AG20443 (cell line): ENCODE measurements at regions not wholly inside any gene's neighbourhood (a gene's known extent, or its start where the extent isn't known, plus 50 kb on each side); places are given as distances from the start of the nearest gene placed in this dataset.
"Not testable (repeated sequence)": the region's sequence is repeated elsewhere in the genome, so short reads cannot be mapped to it uniquely, and the experiment has no call there.

Experiments used
- DNase-seq: peaks from one replicate; pipeline ENCODE4 v3.0.0; 2012; ENCODE audit warnings: low spot score, mixed read lengths

DNA sequence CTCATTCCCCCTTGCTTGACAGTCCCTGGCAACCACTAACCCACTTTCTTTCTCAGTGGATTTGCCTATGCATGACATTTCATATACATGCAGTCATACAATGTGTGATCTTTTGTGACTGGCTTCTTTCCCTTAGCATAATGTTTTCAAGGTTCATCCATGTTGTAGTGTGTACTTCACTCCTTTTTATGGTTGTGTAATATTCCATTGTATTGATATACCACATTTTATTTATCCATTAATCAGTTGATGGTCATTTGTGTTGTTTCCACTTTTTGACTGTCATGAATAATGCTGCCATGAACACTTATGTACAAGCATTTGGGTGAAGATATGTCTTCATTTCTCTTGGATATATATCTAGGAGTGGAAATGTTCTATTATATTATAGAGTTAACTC is 127.7 kb upstream of the GRIK3 start:
- DNase-seq = no peak

- DNase-seq = no peak
These were observed 131.7 kb upstream of the GRIK3 start for GRCh38 chr1:37166005-37166404.

- no peak for DNase-seq
These were observed 133.2 kb upstream of the GRIK3 start for GRCh38 chr1:37167479-37167878.

DNA sequence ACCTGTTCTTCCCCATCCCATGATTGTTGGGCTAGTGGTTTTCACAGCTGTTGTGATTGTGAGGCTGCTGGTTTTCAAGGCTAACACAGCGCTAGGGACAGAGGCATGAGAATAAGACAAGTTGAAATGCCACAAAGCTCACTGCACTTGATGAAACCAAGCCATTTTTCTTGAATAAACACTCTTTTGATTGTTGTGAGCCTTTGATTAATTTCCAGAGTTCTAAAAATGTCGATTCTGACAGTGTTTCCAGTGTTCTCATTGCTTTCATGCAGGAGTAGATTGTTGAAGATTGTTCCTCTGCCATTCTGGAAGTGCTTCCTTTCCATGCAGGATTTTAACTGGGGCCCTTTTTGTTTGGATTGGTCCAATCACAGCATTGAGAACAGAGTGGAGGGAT is 134.9 kb upstream of the GRIK3 start:
- no peak for DNase-seq

- no peak for DNase-seq
These were observed 135.5 kb upstream of the GRIK3 start for GRCh38 chr1:37169743-37170275.

GRCh38 chr1:37171691-37172090 is 137.4 kb upstream of the GRIK3 start:
- DNase-seq = no peak

DNA sequence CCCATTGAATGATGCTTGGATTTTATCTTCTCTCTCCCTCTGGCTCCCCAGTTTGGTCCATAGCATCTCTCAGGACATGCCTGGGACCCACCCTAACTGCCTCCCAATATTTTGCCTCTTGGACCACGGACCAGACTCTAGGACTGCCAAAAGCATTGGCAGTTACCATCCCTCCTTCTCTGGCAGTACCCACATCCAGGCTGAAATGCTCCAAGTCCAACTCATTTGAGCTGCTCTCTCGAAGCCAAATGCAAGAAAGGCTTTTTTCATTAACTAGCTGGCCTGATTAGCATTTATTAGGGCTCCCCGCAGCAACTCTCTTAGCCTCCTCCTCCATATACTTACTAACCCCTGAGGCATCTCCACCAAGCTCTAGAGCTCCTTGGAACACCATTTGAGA is 140.0 kb upstream of the GRIK3 start:
- DNase-seq = no peak

GRCh38 chr1:37174876-37175275 is 140.6 kb upstream of the GRIK3 start:
- peak; percentile 2 for DNase-seq

DNA sequence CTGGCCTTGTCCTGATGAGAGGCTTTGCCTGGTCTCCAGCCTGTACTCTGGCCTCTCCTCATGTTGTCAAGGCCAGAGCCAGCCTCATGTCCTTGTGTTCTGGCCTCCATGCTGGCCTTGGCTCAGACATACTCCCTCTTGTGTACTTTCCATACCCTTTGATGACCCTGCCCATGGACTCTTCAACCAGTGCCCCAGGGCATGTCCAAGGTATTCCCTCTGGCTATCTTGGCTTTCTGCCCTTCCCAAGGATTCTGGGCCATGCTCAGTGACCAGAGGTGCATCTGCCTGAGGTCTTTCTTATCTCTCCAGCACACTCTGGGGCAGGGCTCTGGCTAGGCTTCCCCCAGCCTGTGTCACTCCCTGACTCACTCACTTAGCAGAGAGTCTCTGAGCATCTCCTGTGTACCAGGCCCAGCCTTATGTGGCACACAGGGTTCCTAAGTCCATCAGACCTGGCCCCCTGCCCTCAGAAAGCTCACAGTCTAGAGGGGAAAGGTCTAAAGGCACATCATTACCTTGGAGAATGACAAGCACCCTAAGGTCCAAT is 141.4 kb upstream of the GRIK3 start:
- no peak for DNase-seq

DNA sequence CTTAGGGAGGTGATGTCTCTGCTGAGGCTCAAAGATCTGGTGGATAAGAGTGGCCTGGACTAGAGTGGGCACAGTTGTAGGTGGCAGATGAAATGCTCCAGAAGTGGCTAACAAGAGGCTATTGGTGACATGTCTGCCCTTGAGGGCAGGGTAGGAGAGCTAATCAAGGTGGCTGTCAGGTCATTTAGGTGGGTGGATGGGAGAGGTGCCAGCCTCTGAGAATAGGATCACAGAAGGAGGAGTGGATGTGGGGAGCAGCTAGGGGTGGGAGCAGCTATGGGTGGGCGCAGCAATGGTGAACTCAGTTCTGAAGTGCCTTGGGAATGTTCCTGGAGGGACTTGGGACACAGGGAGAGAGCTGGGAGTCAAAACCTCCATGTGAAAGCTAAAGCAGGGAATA is 142.0 kb upstream of the GRIK3 start:
- no peak for DNase-seq

GRCh38 chr1:37177230-37177864 is 143.0 kb upstream of the GRIK3 start:
- DNase-seq = peak; percentile 9

GRCh38 chr1:37181425-37181824 is 147.1 kb upstream of the GRIK3 start:
- DNase-seq = no peak

GRCh38 chr1:37184789-37185188 is 150.5 kb upstream of the GRIK3 start:
- no peak for DNase-seq

- no peak for DNase-seq
These were observed 152.0 kb upstream of the GRIK3 start for GRCh38 chr1:37186246-37186756.

GRCh38 chr1:37189111-37189510 is 154.8 kb upstream of the GRIK3 start:
- DNase-seq = peak; percentile 6

GRCh38 chr1:37197411-37197810 is 163.1 kb upstream of the GRIK3 start:
- DNase-seq = no peak

DNA sequence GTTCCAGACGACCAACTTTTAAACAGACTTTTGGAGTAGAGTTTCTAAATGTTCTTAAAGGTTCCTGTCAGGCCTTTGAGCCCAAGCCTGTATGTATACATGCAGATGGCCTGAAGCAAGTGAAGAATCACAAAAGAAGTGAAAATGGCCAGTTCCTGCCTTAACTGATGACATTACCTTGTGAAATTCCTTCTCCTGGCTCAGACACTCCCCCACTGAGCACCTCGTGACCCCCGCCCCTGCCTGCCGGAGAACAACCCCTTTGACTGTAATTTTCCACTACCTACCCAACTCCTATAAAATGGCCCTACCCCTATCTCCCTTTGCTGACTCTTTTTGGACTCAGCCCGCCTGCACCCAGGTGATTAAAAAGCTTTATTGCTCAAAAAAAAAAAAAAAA is 180.0 kb upstream of the GRIK3 start:
- not testable (repeated sequence) for DNase-seq

- no peak for DNase-seq
These were observed 199.3 kb upstream of the GRIK3 start for GRCh38 chr1:37233606-37234005.

- no peak for DNase-seq
These were observed 200.7 kb upstream of the GRIK3 start for GRCh38 chr1:37234941-37235418.

DNA sequence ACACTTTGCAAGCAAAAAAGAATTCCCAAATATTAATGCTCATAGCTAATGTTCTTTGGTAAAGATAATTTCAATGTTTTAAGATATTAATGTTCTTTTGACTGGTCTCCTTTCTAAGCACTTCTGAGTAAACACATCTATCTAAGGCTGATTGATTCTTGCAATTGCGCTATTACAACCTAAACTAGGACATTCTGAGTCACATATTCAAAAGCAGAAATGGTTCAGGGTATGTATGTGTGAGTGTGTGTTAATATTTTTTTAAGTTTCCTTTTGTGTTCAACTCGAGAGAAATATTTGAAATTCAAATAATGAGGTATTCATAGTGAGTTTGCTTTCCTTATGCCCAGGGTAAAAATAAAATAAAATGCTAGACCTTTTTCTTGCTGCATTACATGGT is 203.6 kb upstream of the GRIK3 start:
- DNase-seq = no peak

DNA sequence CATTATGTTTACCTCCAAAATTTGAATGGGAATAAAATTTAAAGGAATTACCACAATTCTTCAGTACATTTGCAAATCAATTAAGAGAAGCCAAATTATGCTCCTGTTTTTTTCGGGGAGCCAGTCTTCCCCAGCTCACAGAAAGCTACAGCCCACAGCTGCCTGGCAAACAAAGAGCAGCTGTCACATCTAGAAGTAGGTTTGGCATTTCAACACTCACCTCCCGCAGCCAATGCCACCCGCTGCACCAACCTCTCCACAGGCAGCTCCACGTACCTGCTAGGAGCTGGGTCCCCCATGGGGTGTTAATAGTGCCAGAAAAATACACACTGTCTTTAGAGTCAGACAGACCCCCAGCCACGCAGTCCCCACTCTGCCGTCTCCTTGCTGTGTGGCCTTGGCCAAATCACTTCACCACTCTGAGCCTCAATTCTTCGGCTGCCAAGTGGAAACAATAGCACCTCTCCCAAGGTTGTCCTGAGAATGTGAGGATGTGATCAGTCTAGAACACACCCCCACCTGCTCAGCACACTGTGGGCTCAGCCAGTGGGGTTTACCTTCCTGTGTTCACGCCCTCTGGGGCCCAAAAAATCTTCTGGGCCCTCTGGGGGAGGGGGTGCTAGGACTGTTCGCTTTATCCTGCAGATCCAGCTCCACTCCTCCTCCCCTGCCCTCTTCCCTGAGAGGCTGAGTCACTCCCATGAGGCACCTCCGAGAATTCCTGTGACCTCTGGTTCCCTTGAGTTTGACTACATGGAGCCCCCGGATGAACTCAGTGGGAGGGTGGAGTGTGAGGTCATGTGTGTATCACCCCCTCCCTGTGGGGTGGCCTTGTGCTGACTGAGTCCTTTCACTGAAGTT is 204.3 kb upstream of the GRIK3 start:
- no peak for DNase-seq

DNA sequence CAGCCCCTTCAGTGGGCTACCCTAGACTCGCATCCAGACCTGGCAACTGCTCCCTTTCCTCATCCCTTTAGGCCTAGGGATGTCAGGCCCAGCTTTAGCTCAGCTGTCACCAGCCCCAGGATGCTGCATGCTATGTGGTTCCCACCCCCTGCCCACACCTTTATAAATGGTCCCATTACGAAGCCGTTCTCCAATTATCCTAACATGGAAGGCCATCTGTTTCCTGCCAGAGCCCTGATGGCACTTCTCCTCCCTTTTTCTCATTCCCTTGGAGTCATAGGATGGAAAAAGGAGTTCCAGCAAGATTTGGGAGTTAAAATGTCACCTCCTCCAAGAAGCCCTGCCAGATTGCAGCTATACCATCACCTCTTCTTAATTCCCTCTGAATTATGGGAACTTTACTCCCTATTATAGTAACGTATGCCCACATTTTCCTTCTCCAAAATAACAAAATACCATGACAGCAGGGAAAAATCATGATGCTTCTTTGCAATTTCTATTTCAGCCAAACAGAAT is 205.0 kb upstream of the GRIK3 start:
- no peak for DNase-seq

GRCh38 chr1:37240897-37241296 is 206.6 kb upstream of the GRIK3 start:
- no peak for DNase-seq
